Hepatocyte (in vitro differentiated cells): ENCODE measurements at regions not wholly inside any gene's neighbourhood (a gene's known extent, or its start where the extent isn't known, plus 50 kb on each side); places are given as distances from the start of the nearest gene placed in this dataset.

Experiments
- EZH2phosphoT487 ChIP-seq: fragments of 200-600 bp; sonication (generic); IDR thresholded peaks from one replicate; pipeline ENCODE4 v1.6.1; 2018; ENCODE audit warnings: antibody characterized with exemption, mild to moderate bottlenecking, low read depth, moderate library complexity; ENCODE audit not compliant: unreplicated experiment, severe bottlenecking
- TF ChIP-seq, protein P1 (sequence below): fragments of 200-600 bp; sonication (generic); IDR thresholded peaks from 2 replicates; pipeline ENCODE4 v1.5.1; 2016; ENCODE audit warnings: antibody characterized with exemption, mild to moderate bottlenecking; ENCODE audit not compliant: poor library complexity

- TF ChIP-seq, protein P1, sequence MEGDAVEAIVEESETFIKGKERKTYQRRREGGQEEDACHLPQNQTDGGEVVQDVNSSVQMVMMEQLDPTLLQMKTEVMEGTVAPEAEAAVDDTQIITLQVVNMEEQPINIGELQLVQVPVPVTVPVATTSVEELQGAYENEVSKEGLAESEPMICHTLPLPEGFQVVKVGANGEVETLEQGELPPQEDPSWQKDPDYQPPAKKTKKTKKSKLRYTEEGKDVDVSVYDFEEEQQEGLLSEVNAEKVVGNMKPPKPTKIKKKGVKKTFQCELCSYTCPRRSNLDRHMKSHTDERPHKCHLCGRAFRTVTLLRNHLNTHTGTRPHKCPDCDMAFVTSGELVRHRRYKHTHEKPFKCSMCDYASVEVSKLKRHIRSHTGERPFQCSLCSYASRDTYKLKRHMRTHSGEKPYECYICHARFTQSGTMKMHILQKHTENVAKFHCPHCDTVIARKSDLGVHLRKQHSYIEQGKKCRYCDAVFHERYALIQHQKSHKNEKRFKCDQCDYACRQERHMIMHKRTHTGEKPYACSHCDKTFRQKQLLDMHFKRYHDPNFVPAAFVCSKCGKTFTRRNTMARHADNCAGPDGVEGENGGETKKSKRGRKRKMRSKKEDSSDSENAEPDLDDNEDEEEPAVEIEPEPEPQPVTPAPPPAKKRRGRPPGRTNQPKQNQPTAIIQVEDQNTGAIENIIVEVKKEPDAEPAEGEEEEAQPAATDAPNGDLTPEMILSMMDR = no peak
- no peak for TF ChIP-seq EZH2phosphoT487
These were observed 62.7 kb upstream of the KLF13 start for GRCh38 chr15:31263751-31264558.
